AG09319 (cell line): ENCODE measurements at regions not wholly inside any gene's neighbourhood (a gene's known extent, or its start where the extent isn't known, plus 50 kb on each side); places are given as distances from the start of the nearest gene placed in this dataset.

Source experiments
- DNase-seq: peaks from one replicate; pipeline ENCODE4 v3.0.0-alpha.2; 2010; ENCODE audit warnings: low read depth; ENCODE audit errors: extremely low read depth
- TF ChIP-seq, protein P1 (sequence below): IDR thresholded peaks from 2 replicates; pipeline ENCODE4 v1.5.1; 2011; ENCODE audit warnings: low read depth, mild to moderate bottlenecking, inconsistent platforms, low read length, moderate library complexity

DNA sequence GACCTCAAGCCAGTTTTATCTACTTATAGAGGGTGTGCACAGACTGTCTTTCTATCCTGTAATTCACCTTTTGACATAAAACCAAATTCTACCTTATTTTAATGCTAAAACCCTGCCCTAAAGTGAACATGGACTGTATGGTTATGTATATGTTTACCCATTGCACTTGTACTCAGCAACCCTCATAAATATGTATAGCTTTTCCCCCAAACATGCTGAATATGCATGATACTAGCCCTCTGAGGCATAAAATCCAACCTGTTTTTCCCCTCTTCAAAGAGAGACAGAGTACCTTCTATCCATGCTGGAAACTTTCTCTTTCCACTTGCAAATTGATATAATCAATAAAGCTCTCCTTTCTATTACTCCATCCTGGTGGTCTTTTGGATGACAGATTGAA is 267.9 kb upstream of the BMP2 start:
- DNase-seq: no peak
- TF ChIP-seq, protein P1, sequence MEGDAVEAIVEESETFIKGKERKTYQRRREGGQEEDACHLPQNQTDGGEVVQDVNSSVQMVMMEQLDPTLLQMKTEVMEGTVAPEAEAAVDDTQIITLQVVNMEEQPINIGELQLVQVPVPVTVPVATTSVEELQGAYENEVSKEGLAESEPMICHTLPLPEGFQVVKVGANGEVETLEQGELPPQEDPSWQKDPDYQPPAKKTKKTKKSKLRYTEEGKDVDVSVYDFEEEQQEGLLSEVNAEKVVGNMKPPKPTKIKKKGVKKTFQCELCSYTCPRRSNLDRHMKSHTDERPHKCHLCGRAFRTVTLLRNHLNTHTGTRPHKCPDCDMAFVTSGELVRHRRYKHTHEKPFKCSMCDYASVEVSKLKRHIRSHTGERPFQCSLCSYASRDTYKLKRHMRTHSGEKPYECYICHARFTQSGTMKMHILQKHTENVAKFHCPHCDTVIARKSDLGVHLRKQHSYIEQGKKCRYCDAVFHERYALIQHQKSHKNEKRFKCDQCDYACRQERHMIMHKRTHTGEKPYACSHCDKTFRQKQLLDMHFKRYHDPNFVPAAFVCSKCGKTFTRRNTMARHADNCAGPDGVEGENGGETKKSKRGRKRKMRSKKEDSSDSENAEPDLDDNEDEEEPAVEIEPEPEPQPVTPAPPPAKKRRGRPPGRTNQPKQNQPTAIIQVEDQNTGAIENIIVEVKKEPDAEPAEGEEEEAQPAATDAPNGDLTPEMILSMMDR: no peak

DNA sequence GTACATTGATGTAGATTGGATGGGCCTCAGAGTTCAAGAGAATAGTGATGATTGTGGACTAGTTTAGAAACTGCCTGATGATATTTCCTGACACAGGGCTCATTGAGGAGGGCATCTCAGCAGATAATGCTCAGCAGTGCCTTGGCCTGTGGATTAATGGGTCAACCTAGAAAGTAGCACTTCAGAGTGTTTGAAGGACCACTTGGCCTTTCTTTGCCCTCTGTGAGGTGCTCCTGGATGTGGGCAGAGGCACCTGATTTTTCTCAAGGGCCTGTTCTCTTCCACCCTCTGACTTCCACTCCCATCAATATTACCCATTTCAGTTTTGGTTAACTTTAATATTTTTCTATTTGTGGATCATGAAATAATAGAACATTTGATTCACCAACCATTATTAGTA is 270.6 kb upstream of the BMP2 start:
- DNase-seq: no peak
- TF ChIP-seq, protein P1: no peak

DNA sequence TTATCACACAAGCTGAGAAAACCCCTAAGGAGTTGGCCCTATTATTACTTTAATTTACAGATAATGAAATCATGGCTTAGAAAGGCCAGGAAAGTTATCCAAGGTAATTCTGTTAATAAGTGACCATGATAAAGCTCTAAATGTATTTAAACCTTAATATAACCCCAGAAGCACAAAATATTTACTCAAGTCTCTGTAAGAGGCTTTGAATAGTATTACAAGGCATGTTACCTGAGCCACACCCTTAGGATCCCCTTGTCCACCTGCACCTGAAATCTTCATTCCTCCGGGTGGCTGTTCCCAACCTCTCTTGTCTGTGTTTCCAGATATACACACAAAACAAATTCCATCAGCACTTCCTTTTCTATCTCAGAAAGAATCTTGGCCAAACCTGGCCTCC is 271.6 kb upstream of the BMP2 start:
- no peak for DNase-seq
- TF ChIP-seq, protein P1: no peak

DNA sequence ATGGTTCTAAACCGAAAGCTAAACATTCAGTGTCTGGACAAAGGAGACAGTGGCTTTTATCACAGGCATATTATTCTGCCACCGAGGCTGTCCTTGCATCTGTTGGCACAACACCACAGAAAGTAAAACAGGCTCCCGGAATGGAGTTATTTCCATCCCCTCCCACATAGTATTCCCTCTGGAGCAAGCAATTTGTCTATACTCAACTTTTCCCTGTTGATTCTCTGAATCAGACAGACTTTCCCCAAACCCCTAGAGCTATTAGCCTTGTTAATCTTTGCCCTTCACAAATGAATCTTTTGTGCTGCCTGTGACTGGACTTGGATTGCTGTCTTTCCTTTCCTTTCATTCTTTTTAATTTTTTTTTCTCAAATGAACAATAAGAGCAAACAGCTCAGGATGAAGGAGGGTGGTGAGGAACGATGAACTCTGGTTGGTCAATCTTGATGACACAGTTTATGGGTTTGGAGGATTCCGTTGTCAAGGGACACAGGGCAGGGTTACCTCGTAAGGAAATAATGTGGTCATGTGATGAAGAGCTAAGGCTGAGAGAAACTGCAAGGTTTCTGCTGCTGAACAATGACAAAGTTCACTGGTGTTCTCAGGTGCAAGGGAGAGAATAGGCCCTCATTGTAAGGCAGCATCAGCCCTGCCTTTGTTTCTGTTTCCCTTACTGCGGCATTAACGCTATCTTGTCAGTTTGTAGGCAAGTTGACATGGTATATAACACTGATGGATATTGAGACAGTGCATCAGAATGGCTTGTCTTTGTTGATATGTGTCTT is 275.0 kb upstream of the BMP2 start:
- no peak for DNase-seq
- TF ChIP-seq, protein P1: no peak

DNA sequence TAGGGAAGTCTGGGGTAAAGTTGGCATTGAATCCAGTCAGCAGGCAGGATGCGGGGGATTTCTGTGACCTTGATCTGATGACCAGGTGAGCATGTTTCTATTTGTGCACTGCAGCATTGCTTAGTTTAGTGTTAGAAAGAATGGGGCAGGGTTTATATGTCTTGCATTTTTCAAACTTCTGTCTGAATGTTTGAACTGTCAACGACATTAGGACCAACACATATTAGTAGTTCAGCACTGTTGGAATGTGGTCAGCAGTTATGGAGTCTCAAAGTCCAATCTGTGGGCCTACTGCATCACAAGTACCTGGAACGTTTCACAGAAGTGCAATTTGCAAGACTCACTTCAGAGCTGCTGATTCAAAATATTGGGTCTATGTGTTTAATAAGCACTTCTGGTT is 276.6 kb upstream of the BMP2 start:
- DNase-seq: no peak
- TF ChIP-seq, protein P1: no peak

DNA sequence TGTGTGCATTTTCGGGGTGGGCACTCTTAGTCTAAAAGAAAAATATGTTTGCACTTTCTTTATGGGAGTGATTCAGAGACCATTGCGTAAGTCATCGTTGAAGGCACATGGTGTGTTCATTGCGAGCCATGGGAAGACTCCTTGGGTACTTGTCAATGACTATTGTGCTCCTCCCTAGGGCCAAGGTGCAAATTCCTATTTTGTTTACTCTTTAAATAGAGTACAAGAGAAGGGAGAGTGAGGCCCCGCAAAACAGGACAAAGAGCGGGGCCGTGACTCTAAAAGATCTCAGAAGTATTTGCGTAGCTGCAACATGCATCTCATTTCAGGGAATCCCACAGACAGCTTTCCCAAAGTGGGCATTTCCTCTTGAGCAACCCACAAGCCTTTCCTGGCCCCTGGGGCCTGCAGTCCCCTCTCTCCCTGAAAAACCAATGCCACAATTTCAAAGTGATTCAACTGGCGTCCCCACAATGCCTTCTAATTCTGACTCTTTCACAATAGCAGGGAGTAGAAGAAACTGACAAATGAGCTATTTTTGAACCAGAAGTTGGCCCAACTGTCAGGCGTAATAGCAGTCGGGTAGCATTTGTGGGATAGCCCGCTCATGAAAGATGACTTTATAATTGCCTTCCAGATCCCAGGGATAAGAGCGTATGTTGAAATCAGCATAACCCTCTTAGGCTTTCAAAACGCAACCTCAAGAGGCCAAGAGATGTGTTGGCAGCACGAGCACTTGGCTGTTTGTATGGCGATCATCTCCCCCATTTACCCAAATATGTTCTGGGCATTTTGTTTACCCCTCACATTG is 277.9 kb upstream of the BMP2 start:
- DNase-seq: no peak
- TF ChIP-seq, protein P1: no peak

DNA sequence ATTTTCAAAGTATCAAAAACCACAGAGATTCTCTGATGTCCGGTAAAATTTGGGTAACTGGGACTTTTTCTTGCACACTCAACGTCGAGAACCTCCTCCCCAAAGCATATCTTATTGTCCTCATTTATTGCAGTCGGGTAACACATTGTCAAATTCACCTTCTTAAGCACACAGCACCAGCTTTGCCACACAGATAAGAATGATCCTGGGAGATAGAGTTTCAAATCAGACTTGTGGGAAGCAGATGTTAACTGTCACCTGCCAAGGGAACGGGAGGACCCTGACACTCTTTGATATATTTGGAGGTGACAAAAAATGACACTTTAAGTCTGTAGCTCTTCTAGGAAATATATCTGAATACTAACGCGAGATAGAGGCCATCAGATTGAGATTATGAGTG is 282.1 kb upstream of the BMP2 start:
- TF ChIP-seq, protein P1: no peak
- DNase-seq: no peak
